GM18861 (cell line): ENCODE measurements at regions not wholly inside any gene's neighbourhood (a gene's known extent, or its start where the extent isn't known, plus 50 kb on each side); places are given as distances from the start of the nearest gene placed in this dataset.

ENCODE experiments used
- ATAC-seq: cut with Tn5 transposase; IDR thresholded peaks from one replicate; pipeline ENCODE4 v1.9.1; 2021; ENCODE audit not compliant: unreplicated experiment

- ATAC-seq = no peak
Observed at GRCh38 chrX:45714866-45715265, 514.2 kb upstream of the DIPK2B start.

- ATAC-seq = no peak
Observed at GRCh38 chrX:45712067-45712466, 511.4 kb upstream of the DIPK2B start.

GRCh38 chrX:45711231-45711630, 510.6 kb upstream of the DIPK2B start:
- no peak for ATAC-seq

GRCh38 chrX:45710081-45710801, 509.6 kb upstream of the DIPK2B start:
- ATAC-seq = peak; percentile 81

- ATAC-seq = no peak
Observed at GRCh38 chrX:45709381-45709780, 508.7 kb upstream of the DIPK2B start.

GRCh38 chrX:45699158-45699557, 498.5 kb upstream of the DIPK2B start:
- no peak for ATAC-seq

- no peak for ATAC-seq
Observed at GRCh38 chrX:45697591-45697990, 496.9 kb upstream of the DIPK2B start.

GRCh38 chrX:45696736-45697135, 496.1 kb upstream of the DIPK2B start:
- no peak for ATAC-seq

- no peak for ATAC-seq
Observed at GRCh38 chrX:45689971-45690370, 489.3 kb upstream of the DIPK2B start.

- ATAC-seq = no peak
Observed at GRCh38 chrX:45683914-45684313, 483.2 kb upstream of the DIPK2B start.

GRCh38 chrX:45681891-45682290, 481.2 kb upstream of the DIPK2B start:
- ATAC-seq = no peak

- no peak for ATAC-seq
Observed at GRCh38 chrX:45669715-45670340, 469.2 kb upstream of the DIPK2B start.

GRCh38 chrX:45668686-45669443, 468.2 kb upstream of the DIPK2B start:
- ATAC-seq = no peak

GRCh38 chrX:45667666-45668065, 467.0 kb upstream of the DIPK2B start:
- ATAC-seq = no peak

- no peak for ATAC-seq
Observed at GRCh38 chrX:45664727-45665290, 464.1 kb upstream of the DIPK2B start.

- no peak for ATAC-seq
Observed at GRCh38 chrX:45660477-45660876, 459.8 kb upstream of the DIPK2B start.

GRCh38 chrX:45633419-45633818, 432.7 kb upstream of the DIPK2B start:
- ATAC-seq = no peak

- ATAC-seq = no peak
Observed at GRCh38 chrX:45632506-45632905, 431.8 kb upstream of the DIPK2B start.

GRCh38 chrX:45630078-45630477, 429.4 kb upstream of the DIPK2B start:
- no peak for ATAC-seq

GRCh38 chrX:45628041-45628440, 427.4 kb upstream of the DIPK2B start:
- no peak for ATAC-seq

- no peak for ATAC-seq
Observed at GRCh38 chrX:45623266-45623665, 422.6 kb upstream of the DIPK2B start.

- no peak for ATAC-seq
Observed at GRCh38 chrX:45622538-45622937, 421.9 kb upstream of the DIPK2B start.
